HL-60/S4 (cell line): ENCODE measurements at regions not wholly inside any gene's neighbourhood (a gene's known extent, or its start where the extent isn't known, plus 50 kb on each side); places are given as distances from the start of the nearest gene placed in this dataset.
"Not testable (repeated sequence)": the region's sequence is repeated elsewhere in the genome, so short reads cannot be mapped to it uniquely, and the experiment has no call there.

Experiments used
- in situ Hi-C: fragments of 300-500 bp; cut with MboI; formaldehyde crosslinking; loops from 2 replicates; pipeline ENCODE4 v1.14.3; 2022; ENCODE audit warnings: low sequenced_read_pairs

DNA sequence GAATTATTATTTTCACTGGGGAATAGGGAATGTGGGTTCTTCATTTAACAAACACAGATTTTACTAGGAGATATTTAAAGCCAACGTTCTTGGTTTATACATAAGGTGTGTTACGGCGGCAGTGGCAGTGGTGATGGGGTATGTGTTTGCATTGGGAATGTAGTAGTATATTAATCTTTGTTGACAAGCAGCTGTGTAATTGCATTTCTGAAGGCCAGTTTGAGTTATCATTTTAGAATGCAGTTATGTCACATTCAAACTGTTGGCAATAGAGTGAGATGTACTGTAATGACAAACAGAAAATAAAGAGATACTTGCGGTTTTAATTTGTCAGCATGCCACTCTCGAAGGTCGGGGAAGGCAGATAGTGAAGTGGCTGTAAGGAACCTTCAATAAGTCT, 628.6 kb upstream of the POM121L12 start:
- in situ Hi-C loops: no loop called here

DNA sequence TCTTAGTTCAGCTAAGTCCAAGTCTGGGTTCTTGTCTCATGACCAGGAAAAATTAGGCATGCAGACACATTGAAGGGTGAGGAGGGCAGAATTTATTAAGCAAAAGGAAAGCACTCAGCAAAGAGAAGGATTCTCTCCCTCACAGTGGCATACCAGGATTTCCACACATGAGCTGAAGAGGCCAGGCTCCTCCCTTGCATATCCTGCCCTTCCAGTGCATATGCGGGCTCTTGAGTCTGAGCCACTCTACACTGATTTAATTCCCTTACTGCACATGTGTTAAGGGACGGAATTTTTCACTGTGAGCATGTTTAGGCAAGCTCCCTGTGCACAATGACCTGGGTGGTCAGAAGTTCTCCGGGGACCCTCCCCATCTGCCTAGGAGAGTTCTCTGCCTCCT, 652.7 kb upstream of the POM121L12 start:
- in situ Hi-C loops: no loop called here

DNA sequence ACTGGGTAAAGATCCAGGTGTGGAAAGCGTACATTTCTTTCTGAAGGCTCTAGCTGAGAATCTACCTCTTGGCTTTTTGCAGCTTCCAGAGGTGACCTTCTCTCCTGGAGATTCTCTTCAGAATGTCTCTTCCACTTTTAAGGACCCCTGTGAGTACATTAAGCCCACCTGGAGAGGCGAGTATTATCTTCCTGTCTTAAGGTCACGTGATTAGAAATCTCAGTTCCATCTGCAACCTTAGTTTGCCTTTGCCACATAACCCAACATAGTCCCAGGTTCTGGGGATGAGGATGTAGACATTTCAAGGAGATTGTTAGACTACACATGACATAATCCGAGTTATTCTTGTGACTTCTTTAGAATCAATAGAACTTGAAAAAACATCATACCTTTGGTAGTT, 665.5 kb upstream of the POM121L12 start:
- in situ Hi-C loops: no loop called here

DNA sequence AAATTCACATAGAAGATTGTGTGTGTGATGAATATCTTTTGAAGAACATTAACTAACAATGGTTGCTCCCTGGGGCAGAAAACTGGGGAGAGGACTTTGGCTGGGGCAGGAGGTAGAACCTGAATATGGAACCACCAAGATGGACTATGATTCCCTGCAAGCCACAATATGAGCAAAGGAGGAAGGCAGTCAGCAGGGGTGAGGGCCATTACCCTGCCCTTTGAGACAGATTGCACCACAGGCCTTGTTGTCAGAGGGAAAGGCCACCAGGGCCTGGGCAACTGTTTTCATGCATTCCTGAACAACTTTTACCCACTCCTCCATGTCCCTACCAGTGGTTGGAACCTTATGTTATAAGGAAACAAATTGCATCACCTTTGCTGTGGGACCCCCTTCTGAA, 670.1 kb upstream of the POM121L12 start:
- in situ Hi-C loops: no loop called here

DNA sequence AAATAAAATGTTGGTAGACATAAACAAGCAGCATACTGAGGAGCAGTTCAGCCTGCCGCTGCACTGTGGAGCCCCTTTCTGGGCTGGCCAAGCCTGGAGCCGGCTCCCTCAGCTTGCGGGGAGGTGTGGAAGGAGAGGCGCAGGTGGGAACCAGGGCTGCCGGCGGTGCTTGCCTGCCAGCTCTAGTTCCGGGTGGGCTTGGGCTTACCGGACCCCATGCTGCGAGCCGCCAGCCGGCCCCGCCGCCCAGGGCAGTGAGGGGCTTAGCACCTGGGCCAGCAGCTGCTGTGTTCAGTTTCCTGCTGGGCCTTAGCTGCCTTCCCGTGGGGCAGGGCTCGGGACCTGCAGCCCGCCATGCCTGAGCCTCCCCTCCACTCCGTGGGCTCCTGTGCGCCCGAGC, 672.9 kb upstream of the POM121L12 start:
- in situ Hi-C loops: no loop called here

DNA sequence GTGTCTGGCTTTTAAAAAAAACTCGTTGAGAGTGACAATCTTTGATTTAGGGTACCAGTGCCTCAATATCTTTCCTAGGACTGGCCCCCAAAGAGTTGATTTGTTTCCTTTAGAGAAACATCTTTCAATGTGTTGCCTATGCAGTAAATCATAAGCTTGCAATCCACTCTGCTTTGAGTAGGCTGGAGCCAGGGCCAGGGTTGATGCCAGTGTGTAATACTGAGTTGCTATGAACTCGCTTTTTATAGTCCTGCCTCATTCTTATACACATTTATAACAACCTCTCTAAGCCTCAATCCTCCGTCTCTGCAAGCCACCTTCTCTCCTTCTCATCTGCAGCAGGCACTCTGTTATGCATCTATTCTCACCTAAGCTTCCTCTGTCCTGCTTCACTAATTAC, 674.9 kb upstream of the POM121L12 start:
- in situ Hi-C loops: no loop called here

DNA sequence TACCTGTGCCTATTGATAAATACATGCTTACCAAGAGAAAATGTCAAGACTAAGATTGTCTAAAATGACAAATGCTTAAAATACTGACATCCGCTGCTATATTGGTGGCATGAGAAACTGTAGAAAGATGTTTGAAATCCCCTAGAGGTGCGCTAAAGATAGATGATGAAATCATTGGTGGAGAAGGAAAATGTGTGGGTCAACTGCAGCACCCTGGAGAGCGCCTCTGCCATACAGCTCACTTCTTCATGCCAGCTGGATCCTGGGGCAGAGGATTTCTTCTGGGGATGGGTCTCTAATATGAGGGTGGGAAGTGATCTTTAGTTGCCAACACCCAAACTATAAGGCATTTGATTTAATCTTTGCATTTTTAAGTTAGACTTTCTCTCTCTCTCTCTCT, 680.4 kb upstream of the POM121L12 start:
- in situ Hi-C loops: no loop called here

DNA sequence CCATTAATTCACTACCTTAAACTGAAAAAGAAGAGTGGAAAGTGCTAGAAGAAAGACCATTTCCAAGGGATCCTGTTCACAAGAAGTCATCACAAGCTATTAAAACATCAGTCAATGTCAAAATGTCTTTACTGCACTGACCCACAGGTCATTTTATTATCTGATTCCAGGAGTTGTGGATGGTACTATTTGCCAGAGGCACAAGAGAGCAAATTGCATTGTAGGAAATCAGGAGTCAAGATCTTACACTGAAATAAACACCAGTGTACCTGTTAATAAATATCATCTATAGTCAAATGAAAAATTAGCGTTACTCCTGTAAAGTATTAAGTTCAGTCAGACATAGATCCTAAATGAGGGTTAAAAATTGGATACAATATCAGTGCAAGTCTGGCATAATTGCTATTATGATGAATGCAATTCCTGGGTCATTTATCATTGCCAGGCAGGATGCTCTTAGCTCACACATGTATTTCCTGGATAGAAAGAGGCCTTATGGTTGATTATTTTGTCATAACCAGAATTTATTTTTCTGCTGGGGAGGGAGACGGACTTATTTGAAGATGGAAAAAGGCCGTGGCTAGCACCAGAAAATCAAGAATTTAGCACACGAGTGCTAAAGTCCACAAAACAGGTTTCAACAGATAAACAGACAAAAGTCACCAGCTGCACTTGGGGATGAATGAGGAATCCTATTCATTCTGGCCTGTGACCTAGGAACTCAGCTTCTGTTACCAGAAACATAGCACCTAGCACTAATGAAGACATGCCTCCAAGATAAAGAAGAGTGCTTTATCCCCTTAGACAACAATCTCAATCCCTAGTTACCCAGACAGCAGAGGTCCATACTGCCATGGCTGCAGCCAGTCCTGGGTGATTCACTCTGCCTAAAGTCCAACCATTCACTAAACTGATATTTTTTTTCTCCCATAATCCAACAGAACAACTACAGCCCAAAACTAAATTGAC, 683.1 kb upstream of the POM121L12 start:
- in situ Hi-C loops: no loop called here

DNA sequence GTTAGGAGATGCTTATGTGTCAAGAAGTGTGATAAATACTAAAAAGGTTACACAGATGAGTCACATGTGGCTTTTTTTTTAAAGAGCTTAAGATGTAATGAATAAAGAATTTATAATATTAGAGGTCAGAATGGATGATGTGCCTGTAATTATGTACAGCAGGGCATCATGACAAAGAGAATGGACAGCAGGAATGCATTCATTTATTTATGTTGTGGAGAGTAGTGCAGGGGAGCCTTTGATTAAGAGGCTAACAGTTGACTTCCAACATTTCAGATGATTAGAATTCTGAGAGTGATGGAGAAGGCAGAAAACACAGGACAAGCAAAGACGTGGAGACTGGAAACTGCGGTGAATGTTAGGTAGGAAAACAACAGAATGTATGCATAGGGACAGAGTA, 691.4 kb upstream of the POM121L12 start:
- in situ Hi-C loops: no loop called here

DNA sequence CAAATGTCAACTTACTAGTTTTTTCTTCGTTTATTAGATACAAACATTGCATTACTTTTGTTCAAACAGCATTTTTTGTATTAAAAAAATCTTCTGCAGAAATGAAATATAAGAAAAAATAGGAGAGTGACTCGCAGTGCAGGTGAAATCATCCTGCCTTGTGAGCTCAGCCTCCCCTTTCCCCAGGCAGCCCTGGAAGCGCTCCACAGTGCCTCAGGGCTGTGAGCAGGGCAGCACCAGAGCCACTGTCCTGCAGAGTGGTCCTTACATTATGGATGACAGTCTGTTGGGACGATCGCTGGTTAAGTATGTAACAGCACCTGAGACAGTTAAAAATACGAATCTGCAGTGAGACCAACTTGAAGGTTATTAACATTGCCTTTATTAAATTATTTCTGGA, 695.4 kb upstream of the POM121L12 start:
- in situ Hi-C loops: no loop called here

DNA sequence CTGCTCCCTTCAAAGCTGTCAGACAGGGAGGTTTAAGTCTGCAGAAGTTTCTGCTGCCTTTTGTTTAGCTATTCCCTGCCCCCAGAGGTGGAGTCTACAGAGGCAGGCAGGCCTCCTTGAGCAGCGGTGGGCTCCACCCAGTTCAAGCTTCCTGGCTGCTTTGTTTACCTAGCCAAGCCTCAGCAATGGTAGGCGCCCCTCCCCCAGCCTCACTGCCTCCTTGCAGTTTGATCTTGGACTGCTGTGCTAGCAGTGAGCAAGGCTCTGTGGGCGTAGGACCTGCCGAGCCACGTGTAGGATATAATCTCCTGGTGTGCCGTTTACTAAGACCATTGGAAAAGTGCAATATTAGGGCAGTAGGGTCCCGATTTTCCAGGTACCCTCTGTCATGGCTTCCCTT, 707.1 kb upstream of the POM121L12 start:
- in situ Hi-C loops: not testable (repeated sequence)

DNA sequence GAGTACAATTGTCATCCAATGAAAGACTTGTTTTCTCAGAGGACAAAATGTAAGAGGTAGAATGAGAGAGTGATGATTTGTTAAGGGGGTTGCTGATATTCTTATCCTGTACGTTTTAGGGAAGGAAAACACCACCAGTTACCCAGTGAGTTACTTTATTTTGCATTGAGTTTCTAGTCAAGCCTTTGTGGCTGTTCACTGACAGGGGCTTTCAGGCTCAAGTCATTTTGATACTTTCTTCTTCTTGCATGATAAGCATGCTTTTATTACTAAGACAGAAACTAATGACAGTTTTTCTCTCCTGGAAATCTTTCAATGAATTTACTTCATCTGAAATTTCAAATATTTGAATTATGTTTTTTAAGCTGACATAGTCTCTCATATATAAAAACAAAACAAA, 710.2 kb upstream of the POM121L12 start:
- in situ Hi-C loops: no loop called here

DNA sequence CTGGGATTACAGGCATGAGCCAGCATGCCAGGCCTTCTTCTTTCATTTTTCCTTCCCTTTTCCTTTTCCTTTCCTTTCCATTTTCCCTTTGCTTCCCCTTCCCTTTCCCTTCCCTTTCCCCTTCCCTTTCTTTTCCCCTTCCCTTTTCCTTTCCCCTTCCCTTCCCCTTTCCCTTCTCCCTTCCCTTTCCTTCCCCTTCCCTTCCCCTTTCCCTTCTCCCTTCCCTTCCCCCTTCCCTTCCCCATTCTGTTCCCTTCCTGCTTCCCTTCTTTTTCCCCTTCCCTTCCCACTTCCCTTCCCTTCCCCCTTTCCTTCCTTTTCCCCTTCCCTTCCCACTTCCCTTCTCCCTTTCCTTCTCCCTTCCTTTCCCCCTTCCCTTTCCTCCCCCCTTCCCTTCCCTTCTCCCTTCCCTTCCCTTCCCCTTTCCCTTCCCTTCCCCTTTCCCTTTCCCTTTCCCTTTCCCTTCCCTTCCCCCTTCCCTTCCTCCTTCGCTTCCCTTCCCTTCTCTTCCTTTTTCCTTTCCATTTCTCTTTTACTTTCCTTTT, 712.2 kb upstream of the POM121L12 start:
- in situ Hi-C loops: no loop called here

DNA sequence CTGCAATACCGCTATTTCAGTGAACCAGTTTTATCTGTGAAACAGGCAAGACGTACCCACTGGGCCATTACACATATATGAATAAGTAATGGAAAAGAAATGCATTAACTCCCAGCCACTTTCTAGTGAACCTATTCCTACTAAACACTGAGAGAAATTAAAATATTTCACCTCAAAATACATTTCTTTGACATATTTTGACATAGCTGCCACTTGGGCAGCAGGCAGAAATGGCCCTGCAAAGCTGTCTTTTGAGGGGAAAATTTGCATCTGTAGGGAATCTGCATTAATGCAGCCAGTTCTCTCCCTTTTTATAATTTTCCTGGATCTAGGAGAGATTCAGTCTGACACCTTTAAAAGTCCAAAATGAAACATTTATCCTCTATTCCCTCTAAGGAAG, 714.8 kb upstream of the POM121L12 start:
- in situ Hi-C loops: no loop called here

DNA sequence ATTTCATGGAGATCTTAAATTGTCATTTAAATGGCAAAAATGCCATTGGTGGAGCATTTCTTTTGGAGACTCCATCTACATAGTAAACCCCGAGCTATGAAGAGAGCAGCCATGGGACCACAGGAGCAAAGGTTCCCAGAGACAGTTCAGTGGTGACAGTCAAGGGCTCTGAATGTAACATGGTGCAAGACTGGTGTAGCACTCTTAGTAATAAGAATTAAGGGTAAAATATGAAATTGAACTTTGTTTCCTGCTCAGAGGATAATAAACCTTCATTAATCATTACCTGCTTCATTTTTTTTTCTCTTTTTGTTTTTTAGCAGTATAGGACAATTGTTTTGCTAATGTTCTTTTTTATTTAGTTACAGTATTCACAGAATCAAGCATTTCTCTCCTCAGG, 717.5 kb upstream of the POM121L12 start:
- in situ Hi-C loops: no loop called here

DNA sequence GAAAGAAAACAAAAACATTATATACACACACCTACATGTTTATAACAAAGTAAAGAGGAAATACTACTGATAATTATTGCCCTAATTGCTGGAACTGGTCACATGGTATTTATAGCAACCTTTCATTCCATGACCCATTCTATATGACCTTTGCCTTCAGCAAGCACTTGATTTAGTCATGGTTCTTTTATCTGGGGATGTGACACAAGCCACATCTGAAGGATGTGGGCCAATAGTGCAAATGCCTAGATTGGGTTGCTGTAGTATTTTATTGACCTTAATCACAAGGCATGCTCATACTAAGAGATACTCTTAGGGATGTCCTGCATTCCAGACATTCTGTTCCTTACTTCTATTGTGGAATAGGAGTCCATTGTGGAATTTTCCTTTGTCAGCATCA, 723.5 kb upstream of the POM121L12 start:
- in situ Hi-C loops: no loop called here

DNA sequence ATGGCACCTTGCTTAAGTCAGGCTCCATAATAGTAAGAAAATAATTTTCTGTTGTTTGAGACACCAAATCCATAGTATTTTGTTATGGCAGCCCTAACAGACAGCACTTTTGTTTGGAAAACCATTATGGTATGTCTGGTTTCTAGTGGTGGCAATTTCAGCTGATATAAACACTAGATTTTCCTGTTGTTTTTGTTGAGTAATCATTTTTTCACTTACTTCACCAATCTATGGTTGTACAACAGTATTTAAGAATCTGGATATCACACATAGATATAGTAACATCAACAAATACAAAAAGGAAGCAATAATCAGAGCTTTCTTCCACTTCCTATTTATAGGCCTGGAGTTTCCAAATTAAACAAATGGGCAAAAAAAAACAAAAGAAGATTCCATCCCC, 725.8 kb upstream of the POM121L12 start:
- in situ Hi-C loops: no loop called here

DNA sequence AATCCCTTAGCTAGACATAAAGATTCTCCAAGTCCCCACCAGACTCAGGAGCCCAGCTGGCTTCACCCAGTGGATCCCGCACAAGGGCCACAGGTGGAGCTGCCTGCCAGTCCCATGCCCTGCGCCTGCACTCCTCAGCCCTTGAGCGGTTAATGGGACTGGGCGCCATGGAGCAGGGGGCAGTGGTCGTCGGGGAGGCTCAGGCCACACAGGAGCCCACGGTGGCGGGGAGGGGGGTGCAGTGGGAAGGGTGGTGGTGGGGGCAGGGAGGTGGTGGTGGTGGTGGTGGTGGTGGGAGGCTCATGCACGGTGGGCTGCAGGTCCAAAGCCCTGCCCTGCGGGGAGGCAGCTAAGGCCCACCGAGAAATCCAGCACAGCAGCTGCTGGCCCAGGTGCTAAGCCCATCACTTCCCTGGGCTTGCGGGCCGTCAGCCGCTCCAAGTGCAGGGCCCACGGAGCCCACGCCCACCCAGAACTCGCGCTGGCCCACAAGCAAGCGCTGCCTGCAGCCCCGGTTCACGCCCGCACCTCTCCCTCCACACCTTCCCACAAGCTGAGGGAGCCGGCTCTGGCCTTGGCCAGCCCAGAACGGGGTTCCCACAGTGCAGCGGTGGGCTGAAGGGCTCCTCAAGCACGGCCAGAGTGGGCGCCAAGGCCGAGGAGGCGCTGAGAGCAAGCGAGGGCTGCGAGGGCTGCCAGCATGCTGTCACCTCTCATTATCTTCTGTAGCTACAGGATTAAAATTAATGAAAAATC, 732.5 kb upstream of the POM121L12 start:
- in situ Hi-C loops: no loop called here

DNA sequence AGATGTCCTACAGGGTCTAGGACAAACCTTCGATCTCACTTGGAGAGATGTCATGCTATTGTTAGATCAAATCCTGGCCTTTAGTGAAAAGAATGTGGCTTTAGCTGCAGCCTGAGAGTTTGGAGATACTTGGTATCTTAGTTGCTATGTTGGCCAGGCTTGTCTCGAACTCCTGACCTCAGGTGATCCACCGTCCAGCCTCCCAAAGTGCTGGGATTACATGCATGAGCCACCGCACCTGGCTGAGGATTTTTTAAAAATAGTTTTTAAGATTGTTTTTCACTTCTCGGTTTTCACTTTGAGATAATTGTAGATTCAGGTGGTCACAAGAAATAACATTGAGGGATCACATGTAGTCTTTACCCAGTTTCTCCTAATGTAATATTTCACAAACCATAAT, 738.3 kb upstream of the POM121L12 start:
- in situ Hi-C loops: no loop called here

DNA sequence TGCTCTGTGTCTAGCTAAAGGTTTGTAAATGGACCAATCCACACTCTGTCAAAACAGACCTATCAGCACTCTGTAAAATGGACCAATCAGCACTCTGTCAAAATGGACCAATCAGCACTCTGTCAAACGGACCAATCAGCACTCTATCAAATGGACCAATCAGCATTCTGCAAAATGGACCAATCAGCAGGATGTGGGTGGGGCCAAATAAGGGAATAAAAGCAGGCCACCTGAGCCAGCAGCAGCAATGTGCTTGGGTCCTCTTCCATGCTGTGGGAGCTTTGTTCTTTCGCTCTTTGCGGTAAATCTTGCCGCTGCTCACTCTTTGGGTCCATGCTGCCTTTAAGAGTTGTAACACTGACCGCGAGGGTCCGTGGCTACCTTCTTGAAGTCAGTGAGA, 740.5 kb upstream of the POM121L12 start:
- in situ Hi-C loops: no loop called here

DNA sequence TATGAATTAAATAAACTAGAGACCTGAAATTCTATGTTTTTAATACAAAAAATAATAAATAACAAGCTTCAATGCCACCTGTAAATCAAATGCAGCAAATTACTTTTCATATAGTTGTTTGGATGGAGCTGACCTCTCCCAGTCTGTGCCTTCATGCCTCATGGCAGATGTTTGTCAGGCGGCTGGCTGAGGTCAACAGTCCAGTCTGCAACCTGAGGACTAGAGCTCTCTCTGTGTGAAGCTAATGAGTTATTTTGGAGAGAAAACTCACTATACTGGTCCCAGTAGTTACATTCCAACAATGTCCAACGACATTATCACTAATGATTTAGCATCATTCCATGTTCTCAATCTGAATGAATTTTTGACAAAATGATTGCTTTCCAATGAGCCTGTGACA, 746.2 kb upstream of the POM121L12 start:
- in situ Hi-C loops: no loop called here

DNA sequence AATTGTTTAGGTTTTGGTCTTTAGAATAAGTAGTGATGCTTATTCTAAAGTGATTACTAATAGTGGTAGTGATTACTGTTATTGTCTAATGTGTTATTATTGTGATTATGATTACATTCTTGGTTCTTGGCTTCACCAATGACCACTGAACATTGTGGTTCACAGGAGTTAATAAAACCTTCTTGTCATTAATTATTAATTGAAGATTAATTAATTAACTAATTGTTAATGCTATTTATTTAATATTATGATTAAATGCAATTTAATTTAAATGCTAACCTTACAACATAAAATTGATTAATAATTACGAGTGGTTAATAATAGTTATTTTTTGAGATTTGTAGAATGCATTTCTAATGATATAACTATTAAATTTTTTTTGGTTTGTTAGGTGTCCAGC, 747.7 kb upstream of the POM121L12 start:
- in situ Hi-C loops: no loop called here
